LNCaP clone FGC (cell line): ENCODE measurements at regions not wholly inside any gene's neighbourhood (a gene's known extent, or its start where the extent isn't known, plus 50 kb on each side); places are given as distances from the start of the nearest gene placed in this dataset.

Source experiments
- DNase-seq: peaks from one replicate; pipeline ENCODE4 v3.0.0-alpha.2; 2011; ENCODE audit warnings: low read depth
- H3K4me3 ChIP-seq: 2 replicates; pipeline ENCODE4 v1.5.1; 2011; ENCODE audit warnings: mild to moderate bottlenecking, low read depth, low read length, control low read depth
- CTCF ChIP-seq: IDR thresholded peaks from 2 replicates; pipeline ENCODE4 v1.5.1; 2012; ENCODE audit warnings: mild to moderate bottlenecking; ENCODE audit not compliant: control insufficient read depth, insufficient read depth; ENCODE audit errors: extremely low read depth

DNA sequence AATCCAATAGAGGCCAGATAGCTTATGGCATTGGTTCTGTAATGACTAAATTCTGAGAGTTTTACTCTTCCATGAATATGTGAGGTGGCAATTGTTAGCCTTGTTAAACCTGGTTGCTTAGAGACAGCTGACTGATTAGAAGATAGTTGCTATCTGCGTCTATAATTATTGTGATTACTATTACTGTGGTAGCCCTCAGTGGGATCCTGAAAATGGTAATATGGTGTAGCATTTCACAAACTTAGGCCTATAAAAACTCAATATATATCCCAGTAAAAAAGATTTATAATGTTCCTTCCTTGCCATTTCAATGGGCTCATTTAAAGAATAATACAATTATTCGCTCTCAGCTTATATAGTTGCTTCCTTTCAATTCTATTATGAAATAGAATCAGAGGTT, 405.8 kb upstream of the CDH2 start:
- no peak for TF ChIP-seq CTCF
- no peak overlapping the region for H3K4me3 ChIP-seq
- no peak for DNase-seq

DNA sequence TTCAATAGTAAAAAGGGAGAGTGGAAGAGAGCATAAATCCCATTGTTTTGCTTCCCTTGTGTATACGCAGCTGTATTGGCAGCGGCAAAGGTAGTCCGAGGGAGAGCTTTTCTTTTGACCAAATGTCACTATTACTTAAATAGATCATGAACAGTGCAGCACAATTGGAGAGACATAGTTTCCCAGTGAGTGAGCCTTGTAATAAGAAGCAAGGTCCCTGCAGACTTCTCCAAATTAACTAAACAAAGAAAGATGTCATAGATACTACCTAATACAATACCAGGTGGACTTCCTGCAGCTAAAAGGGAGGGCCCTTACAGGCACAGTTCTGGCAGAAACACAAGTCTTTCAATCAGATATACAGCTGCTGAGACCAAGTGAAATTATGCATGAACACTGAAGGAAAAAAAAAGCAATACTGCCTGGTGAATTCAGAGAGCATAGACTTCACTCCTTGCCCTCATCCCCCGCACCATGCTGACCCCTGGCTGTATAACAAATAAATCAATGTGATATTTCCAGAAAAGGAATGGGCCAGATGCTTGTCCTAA, 404.7 kb upstream of the CDH2 start:
- H3K4me3 ChIP-seq, result no peak overlapping the region
- no peak for DNase-seq
- TF ChIP-seq CTCF, result no peak

DNA sequence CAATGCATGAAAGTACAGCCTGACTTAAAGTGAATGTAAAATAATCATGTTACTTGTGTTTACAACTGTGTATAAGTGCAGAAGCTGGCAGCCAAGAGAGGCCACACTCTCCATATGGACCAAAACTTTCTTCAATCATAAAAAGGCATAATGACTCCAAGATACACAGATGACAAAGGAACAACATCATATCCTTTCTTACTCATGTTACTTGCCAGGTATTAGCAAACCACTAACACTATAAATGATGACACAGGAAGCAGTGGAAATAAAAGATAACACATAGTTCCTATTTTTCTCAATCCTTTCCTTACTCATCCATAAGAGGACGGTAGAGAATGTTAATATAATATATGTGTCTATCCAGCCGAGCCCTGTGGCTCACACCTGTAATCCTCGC, 400.0 kb upstream of the CDH2 start:
- no peak for DNase-seq
- no peak for TF ChIP-seq CTCF
- no peak overlapping the region for H3K4me3 ChIP-seq

- no peak for DNase-seq
- H3K4me3 ChIP-seq, result no peak overlapping the region
- no peak for TF ChIP-seq CTCF
These were observed 398.2 kb upstream of the CDH2 start for GRCh38 chr18:28575123-28575522.

DNA sequence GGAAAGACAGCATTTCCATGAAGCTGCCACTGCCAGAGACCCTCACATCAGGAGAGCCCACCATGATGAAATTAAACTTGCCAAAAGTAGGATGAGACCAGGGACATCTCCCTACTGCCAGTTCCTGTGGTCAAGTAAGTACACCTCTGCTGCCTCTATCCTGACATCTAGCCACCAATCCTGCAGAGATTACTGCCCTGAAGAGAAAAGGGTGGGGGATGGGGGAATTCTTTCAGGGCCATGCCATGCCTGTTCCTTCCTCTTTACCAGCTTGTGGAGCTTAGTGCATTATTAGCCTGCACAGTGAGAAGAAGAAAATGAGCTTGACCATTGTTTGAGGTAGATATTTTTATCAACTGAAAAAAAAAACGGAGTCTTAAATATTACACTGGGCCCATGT, 397.2 kb upstream of the CDH2 start:
- no peak for TF ChIP-seq CTCF
- no peak for DNase-seq
- no peak overlapping the region for H3K4me3 ChIP-seq

GRCh38 chr18:28571929-28572328, 395.0 kb upstream of the CDH2 start:
- no peak for DNase-seq
- TF ChIP-seq CTCF, result no peak
- no peak overlapping the region for H3K4me3 ChIP-seq

GRCh38 chr18:28560331-28560730, 383.4 kb upstream of the CDH2 start:
- H3K4me3 ChIP-seq, result no peak overlapping the region
- TF ChIP-seq CTCF, result no peak
- DNase-seq, result no peak
